GM19468 (cell line): ENCODE measurements at regions not wholly inside any gene's neighbourhood (a gene's known extent, or its start where the extent isn't known, plus 50 kb on each side); places are given as distances from the start of the nearest gene placed in this dataset.

Experiments
- ATAC-seq: cut with Tn5 transposase; IDR thresholded peaks from one replicate; pipeline ENCODE4 v1.9.1; 2021; ENCODE audit warnings: mild to moderate bottlenecking, moderate library complexity, moderate number of reproducible peaks; ENCODE audit not compliant: unreplicated experiment; ENCODE audit errors: extremely low read depth

DNA sequence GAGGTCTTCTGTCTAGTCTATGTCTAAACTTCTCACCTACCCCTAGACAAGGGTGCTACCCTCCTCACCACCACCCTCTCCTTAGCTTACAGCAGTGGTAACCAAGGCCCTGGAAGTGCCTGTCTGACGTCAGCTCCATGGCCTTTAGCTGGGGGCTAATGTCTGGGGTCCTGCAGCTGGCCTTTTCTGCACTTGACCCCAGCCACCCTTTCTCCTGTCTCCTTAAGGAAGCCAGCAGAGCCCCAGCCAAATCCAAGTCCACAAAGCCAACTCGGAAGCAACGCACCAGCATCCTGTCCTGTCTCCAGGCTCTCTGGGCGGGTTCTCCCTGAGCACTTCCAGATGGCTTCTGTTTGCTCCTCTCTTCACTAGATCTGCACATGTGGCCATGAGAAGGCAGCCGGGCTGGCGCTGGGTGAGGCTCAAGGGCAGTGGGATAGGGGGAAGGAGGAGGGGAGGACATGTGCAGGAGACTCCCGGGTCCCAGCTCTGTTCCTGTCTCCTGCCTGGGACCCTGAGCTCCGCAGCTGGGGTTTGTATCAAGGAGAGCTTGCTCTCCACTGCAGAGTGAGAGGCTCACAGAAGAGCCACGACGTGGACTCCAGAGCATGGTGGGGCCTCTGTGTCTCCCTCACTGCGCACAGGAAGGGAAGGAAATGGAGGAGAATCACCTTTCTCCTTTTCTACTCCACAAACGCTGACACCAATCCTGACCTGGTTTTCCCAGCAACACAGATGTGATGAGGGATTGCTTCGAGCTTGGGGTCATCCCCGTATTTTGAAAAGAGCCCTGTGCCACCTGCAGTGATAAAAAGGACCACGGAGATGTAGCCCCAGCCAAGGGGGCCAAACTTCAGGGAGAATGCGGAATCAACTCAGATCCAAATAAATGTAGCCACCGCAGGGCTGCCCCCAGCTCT is 204.2 kb downstream of the USP12 start:
- ATAC-seq: no peak

GRCh38 chr13:26966701-26967080 is 204.9 kb downstream of the USP12 start:
- ATAC-seq: no peak

- no peak for ATAC-seq
Measured at GRCh38 chr13:26965952-26966700, 205.5 kb downstream of the USP12 start.

DNA sequence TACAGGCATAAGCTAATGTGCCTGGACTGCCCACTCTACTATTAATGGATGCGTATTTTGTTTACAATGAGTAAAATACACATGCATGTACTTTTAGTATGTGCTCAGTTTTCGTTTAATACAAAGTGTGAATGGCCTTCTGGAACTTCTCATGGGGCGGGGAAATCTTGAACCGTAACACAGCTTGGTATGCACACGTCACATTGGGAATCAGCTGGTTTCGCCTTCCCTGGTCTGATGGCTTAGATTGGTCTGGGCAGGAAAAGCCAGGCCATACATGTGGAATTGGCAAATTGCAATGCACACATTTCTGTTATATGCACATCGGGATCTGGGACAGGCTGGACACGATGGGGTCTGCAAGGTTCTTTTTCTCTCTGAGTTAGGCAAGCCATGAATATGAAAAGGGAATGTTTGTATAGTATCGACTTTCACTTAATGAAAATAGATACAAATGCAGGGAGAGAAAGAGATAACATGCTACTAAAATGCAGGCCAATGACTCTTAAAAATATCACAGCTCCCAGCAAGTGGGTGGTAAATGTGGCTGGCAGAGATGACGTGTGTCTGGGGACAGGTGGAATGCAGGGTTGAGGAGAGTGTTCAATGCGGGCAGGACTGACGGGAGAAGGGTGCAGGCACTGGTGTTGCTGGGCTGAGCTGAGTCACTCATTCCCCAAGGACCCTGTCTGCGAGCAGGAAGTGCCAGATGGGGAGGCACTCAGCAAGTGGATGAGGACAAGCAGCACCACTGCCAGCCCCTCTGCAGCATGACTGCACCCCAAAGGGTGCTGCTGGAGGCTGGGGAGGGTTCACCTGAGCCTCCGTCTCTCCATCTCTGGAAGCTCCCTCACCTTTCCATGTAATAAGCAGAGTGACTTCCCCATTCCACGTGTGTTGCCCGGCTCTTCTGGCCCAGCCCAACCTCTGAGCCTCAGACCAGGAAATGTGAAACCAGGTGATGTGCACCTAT is 204.0 kb upstream of the GPR12 start:
- no peak for ATAC-seq

GRCh38 chr13:26962671-26963070 is 202.1 kb upstream of the GPR12 start:
- ATAC-seq: no peak

DNA sequence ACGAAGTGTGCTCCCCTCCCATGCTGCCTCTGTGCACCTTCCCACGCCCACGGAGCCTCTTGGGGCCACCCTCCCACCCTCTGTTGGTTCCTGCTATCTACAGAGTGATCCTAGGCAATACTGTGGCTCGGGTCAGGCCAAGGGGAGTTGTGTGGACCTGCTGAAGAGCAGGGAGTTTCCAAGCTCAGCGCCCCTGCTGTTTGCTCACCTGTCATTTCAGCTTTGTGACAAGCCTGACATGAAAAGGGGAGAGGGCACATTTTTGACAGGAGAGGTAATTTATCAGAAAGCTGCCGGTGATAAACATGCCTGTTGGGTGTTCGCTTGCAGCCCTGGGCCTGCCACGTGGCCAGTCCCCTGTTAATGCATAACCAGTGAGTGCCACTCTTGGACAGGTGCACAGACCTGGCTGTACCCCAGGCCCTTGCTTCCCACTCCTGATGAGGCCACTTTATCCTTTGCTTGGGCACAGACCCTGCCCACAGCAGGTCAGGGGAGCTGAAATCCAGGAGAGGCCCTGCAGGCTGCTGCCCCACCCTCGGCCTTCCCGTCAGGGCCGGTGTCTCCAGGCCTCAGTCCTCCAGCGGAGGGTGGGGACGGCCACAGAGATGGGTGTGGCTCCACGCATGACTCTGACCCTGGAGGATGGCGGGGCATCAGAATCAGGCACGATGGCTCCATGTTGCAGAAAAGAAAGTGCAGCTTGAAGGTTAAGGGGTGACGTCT is 201.5 kb upstream of the GPR12 start:
- no peak for ATAC-seq

- no peak for ATAC-seq
Measured at GRCh38 chr13:26957182-26957581, 196.6 kb upstream of the GPR12 start.

GRCh38 chr13:26956522-26957142 is 196.0 kb upstream of the GPR12 start:
- ATAC-seq: no peak

DNA sequence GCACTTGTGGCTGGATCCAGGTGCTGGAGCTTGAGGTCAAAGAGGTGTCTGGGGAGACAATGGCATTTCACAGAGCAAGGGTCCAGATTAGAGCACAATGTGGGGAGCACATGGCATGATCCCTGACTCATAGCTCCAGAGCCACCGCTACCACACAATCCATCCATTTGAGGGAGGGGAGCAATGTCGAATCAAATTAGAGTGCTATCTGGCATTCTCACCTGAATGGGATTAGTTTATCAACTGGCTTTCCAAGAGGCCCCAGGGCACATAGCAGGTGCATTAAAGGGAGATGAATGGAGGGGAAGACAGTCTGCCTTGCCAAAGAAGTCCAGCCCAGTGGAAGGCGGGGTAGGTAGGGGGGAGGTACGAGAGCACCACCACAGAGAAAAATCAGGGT is 194.4 kb upstream of the GPR12 start:
- no peak for ATAC-seq

DNA sequence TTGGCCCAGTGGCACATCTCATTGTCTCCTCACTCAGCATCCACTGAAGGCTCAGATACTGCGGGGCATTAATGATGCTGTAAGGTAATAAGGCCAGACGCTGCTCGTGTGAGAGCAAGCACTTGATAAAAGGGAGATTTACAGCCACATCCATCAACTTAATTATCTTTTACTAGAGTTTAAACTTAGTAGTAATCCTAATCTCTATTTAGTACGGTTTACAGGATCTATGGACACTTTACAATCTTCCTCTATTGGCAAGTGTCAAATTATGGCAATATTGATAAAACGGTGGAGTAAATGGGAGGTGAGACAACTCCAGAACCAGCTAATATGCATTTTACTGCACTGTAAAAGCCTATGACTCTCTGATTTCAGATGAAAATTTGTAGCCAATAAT is 192.7 kb upstream of the GPR12 start:
- no peak for ATAC-seq

GRCh38 chr13:26952551-26953143 is 192.1 kb upstream of the GPR12 start:
- no peak for ATAC-seq

DNA sequence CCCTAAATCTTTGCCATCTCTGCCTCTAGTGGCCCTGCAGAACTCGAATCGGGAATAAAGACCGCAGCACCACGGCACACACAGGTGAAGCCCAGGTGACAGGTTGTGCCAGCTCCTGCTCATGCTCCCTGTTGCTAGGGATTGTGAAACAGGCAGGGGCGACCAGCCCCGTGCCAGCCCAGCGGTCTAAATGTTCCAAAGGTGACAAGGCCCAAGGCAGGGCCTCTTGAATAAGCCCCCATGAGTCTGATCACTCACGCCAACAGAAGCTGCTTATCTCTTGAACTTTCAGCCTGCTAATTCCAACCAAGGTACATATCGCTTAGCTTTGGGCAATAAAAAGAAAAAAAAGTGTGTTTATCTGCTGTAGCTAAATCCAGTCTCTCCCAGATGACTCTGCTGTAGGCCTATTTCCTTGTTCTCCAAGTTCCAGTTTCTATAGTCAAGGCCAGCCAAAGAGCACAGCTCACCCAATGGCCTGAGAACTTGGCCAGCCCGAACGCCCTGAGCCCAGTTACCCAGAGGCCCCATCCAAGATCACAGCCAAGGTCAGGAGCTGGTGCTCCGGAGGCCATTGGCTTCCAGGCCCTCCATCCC is 191.1 kb upstream of the GPR12 start:
- ATAC-seq: no peak

DNA sequence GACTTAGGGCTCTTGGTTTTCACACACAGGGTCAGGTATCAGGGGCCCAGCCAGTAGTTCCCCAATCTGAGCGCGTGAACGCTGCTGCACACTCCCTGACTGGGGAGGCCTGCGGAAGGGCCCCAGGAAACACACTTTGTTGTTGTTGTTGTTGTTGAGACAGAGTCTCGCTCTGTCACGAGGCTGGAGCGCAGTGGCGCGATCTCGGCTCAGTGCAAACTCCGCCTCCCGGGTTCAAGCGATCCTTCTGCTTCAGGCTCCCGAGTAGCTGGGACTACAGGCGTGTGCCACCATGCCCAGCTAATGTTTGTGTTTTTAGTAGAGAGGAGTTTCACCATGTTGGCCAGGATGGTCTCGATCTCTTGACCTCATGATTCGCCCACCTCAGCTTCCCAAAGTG is 190.4 kb upstream of the GPR12 start:
- no peak for ATAC-seq

GRCh38 chr13:26950546-26950945 is 190.0 kb upstream of the GPR12 start:
- no peak for ATAC-seq

GRCh38 chr13:26949701-26950502 is 189.3 kb upstream of the GPR12 start:
- no peak for ATAC-seq

GRCh38 chr13:26948353-26948752 is 187.8 kb upstream of the GPR12 start:
- no peak for ATAC-seq

- ATAC-seq: no peak
Measured at GRCh38 chr13:26946684-26947343, 186.2 kb upstream of the GPR12 start.
